PC-9 (cell line): ENCODE measurements at regions not wholly inside any gene's neighbourhood (a gene's known extent, or its start where the extent isn't known, plus 50 kb on each side); places are given as distances from the start of the nearest gene placed in this dataset.

ENCODE experiments used
- BruUV-seq: library from RNA; stranded (reverse); fragments of 400-500 nt; replicated peaks from 2 replicates; lab custom pipeline; 2021; lab: Mats Ljungman, UMichigan
- CTCF ChIA-PET: fragments of 300-600 bp; sonication (Branson Sonifier 250); formaldehyde crosslinking; loops from one replicate; lab custom pipeline; 2022; ENCODE audit warnings: antibody characterized with exemption; lab: Charles Lee
- POLR2A ChIA-PET: fragments of 300-600 bp; sonication (Branson Sonifier 250); formaldehyde crosslinking; loops from one replicate; lab custom pipeline; 2022; ENCODE audit warnings: antibody characterized with exemption; ENCODE audit not compliant: unreplicated experiment; lab: Charles Lee
- DNase-seq, 2 experiments: peaks; one replicate each; pipeline versions ENCODE4 v3.0.0 to v3.0.0-alpha.2; 2015 to 2022; ENCODE audit warnings: mixed read lengths in 1 of 2
- H2AFZ ChIP-seq: fragments of 200-600 bp; sonication (generic); 2 replicates; pipeline ENCODE4 v1.8.1; 2017; ENCODE audit warnings: antibody characterized with exemption
- H3F3A ChIP-seq: fragments of 200-600 bp; sonication (generic); 2 replicates; pipeline ENCODE4 v1.8.1; 2017; ENCODE audit warnings: antibody characterized with exemption, mild to moderate bottlenecking, low read depth; ENCODE audit not compliant: insufficient read depth
- H3K27ac ChIP-seq: fragments of 200-600 bp; sonication (generic); 2 replicates; pipeline ENCODE4 v1.6.1; 2016; ENCODE audit warnings: mixed run types
- H3K27me3 ChIP-seq: fragments of 200-600 bp; sonication (generic); 2 replicates; pipeline ENCODE4 v1.6.1; 2016; ENCODE audit warnings: low read depth, mixed run types; ENCODE audit not compliant: insufficient read depth
- H3K36me3 ChIP-seq: fragments of 200-600 bp; sonication (generic); 2 replicates; pipeline ENCODE4 v1.6.1; 2016; ENCODE audit warnings: low read depth, mixed run types
- H3K4me1 ChIP-seq: fragments of 200-600 bp; sonication (generic); replicated peaks from 2 replicates; pipeline ENCODE4 v1.6.1; 2016; ENCODE audit warnings: mixed run types; ENCODE audit not compliant: insufficient read depth
- H3K4me2 ChIP-seq: fragments of 200-600 bp; sonication (generic); 2 replicates; pipeline ENCODE4 v1.6.1; 2017; ENCODE audit warnings: mixed run types
- H3K4me3 ChIP-seq: fragments of 200-600 bp; sonication (generic); 2 replicates; pipeline ENCODE4 v1.6.1; 2016; ENCODE audit warnings: mixed run types
- H3K79me2 ChIP-seq: fragments of 200-600 bp; sonication (generic); 2 replicates; pipeline ENCODE4 v1.6.1; 2017; ENCODE audit warnings: low read depth, mixed run types
- H3K9me2 ChIP-seq: fragments of 200-600 bp; sonication (generic); 2 replicates; pipeline ENCODE4 v1.8.1; 2017; ENCODE audit warnings: mild to moderate bottlenecking; ENCODE audit not compliant: insufficient read depth
- H3K9me3 ChIP-seq: fragments of 200-600 bp; sonication (generic); 2 replicates; pipeline ENCODE4 v1.8.1; 2016; ENCODE audit warnings: low read depth; ENCODE audit not compliant: insufficient read depth
- H4K20me1 ChIP-seq: fragments of 200-600 bp; sonication (generic); 2 replicates; pipeline ENCODE4 v1.8.1; 2017; ENCODE audit not compliant: insufficient read depth
- CTCF ChIP-seq: fragments of 200-600 bp; sonication (generic); conservative IDR thresholded peaks from 2 replicates; pipeline ENCODE4 v1.6.1; 2017; ENCODE audit warnings: mixed run types, antibody characterized with exemption, mild to moderate bottlenecking, moderate library complexity
- EZH2 ChIP-seq: fragments of 200-600 bp; sonication (generic); IDR thresholded peaks from 2 replicates; pipeline ENCODE4 v1.8.0; 2017; ENCODE audit warnings: antibody characterized with exemption, low read depth
- intact Hi-C: fragments of 100-400 bp; cut with micrococcal nuclease; formaldehyde crosslinking; loops from one replicate; pipeline ENCODE4 v1.10.0; 2022; ENCODE audit not compliant: unreplicated experiment

- intact Hi-C loops, result no loop called here
- no peak for DNase-seq
- BruUV-seq, result no TSS peak
- no peak overlapping the region for H3K4me2 ChIP-seq
- ChIA-PET CTCF (no interaction called here), POLR2A (no interaction called here)
- H3K27ac ChIP-seq, result no peak overlapping the region
- no peak for TF ChIP-seq CTCF
- no peaks in the 10 kb centered on the region for H3K4me1 ChIP-seq
- H3K9me2 ChIP-seq, result no peaks in the 10 kb centered on the region
- no peaks in the 10 kb centered on the region for H3K27me3 ChIP-seq
- H4K20me1 ChIP-seq, result no peaks in the 10 kb centered on the region
- no peaks in the 10 kb centered on the region for H3F3A ChIP-seq
- H3K79me2 ChIP-seq, result no peaks in the 10 kb centered on the region
- H3K36me3 ChIP-seq, result no peaks in the 10 kb centered on the region
- no peak overlapping the region for H3K4me3 ChIP-seq
- no peak overlapping the region for H2AFZ ChIP-seq
- no peaks in the 10 kb centered on the region for H3K9me3 ChIP-seq
These were observed 671.5 kb upstream of the PCDH20 start for GRCh38 chr13:62087124-62087523.

- Histone ChIP-seq H3K79me2 (no peaks in the 10 kb centered on the region), H3K9me2 (no peaks in the 10 kb centered on the region), H3K4me3 (no peak overlapping the region), H2AFZ (no peak overlapping the region), H3K9me3 (no peaks in the 10 kb centered on the region), H3K4me2 (no peak overlapping the region), H3K36me3 (no peaks in the 10 kb centered on the region), H3K4me1 (no peaks in the 10 kb centered on the region), H4K20me1 (no peaks in the 10 kb centered on the region), H3K27me3 (no peaks in the 10 kb centered on the region), H3K27ac (no peak overlapping the region), H3F3A (no peaks in the 10 kb centered on the region)
- ChIA-PET CTCF (no interaction called here), POLR2A (no interaction called here)
- no peak for DNase-seq
- intact Hi-C loops, result no loop called here
- TF ChIP-seq CTCF (no peak), EZH2 (no peak)
- no TSS peak for BruUV-seq
These were observed 669.9 kb upstream of the PCDH20 start for GRCh38 chr13:62085337-62086229.

GRCh38 chr13:62084728-62085127 is 669.1 kb upstream of the PCDH20 start:
- no TSS peak for BruUV-seq
- no peak overlapping the region for H3K4me2 ChIP-seq
- no peaks in the 10 kb centered on the region for H3K9me3 ChIP-seq
- no peaks in the 10 kb centered on the region for H3F3A ChIP-seq
- intact Hi-C loops, result no loop called here
- DNase-seq, result no peak
- H3K4me1 ChIP-seq, result no peaks in the 10 kb centered on the region
- ChIA-PET POLR2A (no interaction called here), CTCF (no interaction called here)
- H3K36me3 ChIP-seq, result no peaks in the 10 kb centered on the region
- H4K20me1 ChIP-seq, result no peaks in the 10 kb centered on the region
- H2AFZ ChIP-seq, result no peak overlapping the region
- H3K27ac ChIP-seq, result no peak overlapping the region
- no peak overlapping the region for H3K4me3 ChIP-seq
- H3K27me3 ChIP-seq, result no peaks in the 10 kb centered on the region
- TF ChIP-seq EZH2 (no peak), CTCF (no peak)
- H3K9me2 ChIP-seq, result no peaks in the 10 kb centered on the region
- no peaks in the 10 kb centered on the region for H3K79me2 ChIP-seq
